B cell (primary cell): ENCODE measurements at regions not wholly inside any gene's neighbourhood (a gene's known extent, or its start where the extent isn't known, plus 50 kb on each side); places are given as distances from the start of the nearest gene placed in this dataset.

Experiments used
- EZH2 ChIP-seq: IDR thresholded peaks from 2 replicates; pipeline ENCODE4 v1.6.1; 2012; ENCODE audit warnings: borderline replicate concordance, low read depth, mild to moderate bottlenecking, moderate library complexity, low read length; ENCODE audit not compliant: insufficient read depth, poor library complexity, severe bottlenecking
- TF ChIP-seq, protein P1 (sequence below): fragments of 200-600 bp; IDR thresholded peaks from one replicate; pipeline ENCODE4 v1.8.0; 2022; ENCODE audit warnings: antibody characterized with exemption, mild to moderate bottlenecking

DNA sequence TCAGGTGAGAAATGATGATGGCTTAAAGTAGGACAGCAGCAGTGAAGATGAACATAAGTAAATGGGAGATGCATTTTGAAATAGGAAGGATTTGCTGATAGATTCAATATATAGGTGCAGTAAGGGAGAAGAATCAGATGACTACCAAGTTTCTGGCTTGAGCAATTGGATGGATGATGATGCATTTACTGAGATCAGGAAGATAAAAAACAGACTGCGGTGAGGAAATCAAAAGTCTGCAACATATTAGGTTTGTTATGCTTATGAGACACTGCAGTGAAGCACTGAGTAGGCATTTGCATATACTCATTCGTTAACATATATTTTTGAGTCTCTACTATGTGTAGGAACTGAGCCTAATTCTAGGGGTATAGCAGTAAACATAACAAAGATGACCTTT is 184.2 kb downstream of the LACC1 start:
- TF ChIP-seq, protein P1, sequence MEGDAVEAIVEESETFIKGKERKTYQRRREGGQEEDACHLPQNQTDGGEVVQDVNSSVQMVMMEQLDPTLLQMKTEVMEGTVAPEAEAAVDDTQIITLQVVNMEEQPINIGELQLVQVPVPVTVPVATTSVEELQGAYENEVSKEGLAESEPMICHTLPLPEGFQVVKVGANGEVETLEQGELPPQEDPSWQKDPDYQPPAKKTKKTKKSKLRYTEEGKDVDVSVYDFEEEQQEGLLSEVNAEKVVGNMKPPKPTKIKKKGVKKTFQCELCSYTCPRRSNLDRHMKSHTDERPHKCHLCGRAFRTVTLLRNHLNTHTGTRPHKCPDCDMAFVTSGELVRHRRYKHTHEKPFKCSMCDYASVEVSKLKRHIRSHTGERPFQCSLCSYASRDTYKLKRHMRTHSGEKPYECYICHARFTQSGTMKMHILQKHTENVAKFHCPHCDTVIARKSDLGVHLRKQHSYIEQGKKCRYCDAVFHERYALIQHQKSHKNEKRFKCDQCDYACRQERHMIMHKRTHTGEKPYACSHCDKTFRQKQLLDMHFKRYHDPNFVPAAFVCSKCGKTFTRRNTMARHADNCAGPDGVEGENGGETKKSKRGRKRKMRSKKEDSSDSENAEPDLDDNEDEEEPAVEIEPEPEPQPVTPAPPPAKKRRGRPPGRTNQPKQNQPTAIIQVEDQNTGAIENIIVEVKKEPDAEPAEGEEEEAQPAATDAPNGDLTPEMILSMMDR: no peak
- no peak for TF ChIP-seq EZH2
